Breast epithelium (tissue), 3 donors: ENCODE measurements at regions not wholly inside any gene's neighbourhood (a gene's known extent, or its start where the extent isn't known, plus 50 kb on each side); places are given as distances from the start of the nearest gene placed in this dataset.

Experiments
- CTCF ChIP-seq, 3 donors: fragments of 450-650 bp; IDR thresholded peaks; one replicate each; pipeline ENCODE4 v1.5.1; 2016 to 2017; ENCODE audit warnings: antibody characterized with exemption in 3 of 3, mild to moderate bottlenecking in 3 of 3, moderate library complexity in 3 of 3
- POLR2AphosphoS5 ChIP-seq, 3 donors: sonication (generic); formaldehyde crosslinking; IDR thresholded peaks; one replicate each; pipeline ENCODE4 v1.6.1; 2017; ENCODE audit warnings: antibody characterized with exemption in 3 of 3

- TF ChIP-seq POLR2AphosphoS5 (IDR thresholded peaks at IDR 0.05) (no peak), CTCF (IDR thresholded peaks at IDR 0.05) (no peak)
Measured at GRCh38 chr1:208918160-208918559, 665.4 kb upstream of the CAMK1G start.
